HG03159 (cell line): ENCODE measurements at regions not wholly inside any gene's neighbourhood (a gene's known extent, or its start where the extent isn't known, plus 50 kb on each side); places are given as distances from the start of the nearest gene placed in this dataset.

Experiments
- ATAC-seq: cut with Tn5 transposase; IDR thresholded peaks from one replicate; pipeline ENCODE4 v1.9.1; 2021; ENCODE audit warnings: mild to moderate bottlenecking, moderate library complexity; ENCODE audit not compliant: unreplicated experiment

DNA sequence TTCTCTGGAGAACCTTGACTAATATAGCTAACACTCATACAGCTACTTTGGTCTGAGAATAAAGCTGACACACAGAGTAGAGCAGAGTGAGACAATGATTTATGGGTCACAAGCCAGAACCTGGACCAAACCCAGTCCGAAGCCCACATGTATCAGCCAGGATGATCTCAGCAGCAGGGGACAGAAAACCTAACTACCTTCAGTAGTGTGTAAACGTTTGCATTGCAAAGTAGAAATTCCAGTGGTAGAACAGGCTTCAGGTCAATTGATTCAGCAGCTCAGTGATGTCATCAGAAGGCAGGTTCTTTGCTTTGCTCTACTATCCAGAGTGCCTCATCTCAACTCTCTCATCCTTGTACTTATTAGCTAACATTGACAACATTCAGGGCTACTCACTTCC is 62.5 kb upstream of the PALS2 start:
- ATAC-seq, result no peak

DNA sequence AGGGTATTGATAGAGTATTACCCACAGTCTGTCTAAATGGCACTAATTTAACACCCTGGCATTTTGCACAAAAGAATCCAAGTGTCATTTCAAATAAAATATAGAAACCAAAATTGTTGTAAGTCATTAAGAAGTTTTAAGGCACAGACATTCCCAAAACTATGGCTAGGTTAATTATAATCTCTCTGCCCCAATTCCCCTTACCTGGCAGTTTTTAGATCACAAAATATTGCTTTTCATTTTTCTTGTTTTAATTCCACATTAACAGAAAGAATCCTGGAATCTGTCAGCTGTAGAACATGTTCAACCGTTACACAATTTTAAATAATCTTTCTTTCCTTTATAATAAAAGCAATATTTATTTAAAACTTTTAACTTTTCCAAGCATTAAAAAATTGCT is 56.1 kb upstream of the PALS2 start:
- no peak for ATAC-seq

DNA sequence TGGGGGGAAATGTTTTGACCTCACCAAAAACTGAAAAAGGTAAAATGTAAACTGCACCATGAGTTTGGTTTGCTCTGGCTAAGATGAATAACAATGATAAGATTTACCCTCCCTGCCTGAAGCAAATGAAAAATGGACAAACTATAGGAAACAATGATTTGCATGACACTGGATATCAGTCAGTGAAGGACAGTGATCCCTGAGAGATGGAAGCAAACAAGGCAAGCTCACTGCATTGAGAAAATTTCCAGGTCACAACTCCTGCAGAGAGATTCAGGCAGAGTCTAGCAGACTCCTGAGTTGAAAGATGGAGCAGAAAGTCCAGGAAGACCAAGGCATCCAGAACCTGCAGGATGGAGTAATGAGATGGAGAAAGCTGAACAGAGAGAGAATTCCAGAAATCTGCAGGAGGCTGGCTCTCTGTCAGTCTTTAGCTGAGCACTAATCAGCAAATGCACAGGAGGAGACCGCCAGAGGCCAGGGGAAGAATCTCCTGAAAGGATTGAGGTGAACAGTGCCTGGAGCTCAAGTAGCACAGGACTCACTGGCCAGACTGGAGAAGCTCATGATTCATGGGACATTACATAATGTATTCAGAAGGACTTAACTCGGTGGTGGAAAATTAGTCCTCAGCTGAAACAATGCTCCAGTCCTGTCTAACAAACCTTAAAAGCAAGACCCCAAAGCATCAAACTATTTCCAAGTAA is 51.2 kb upstream of the PALS2 start:
- ATAC-seq, result no peak
